ENCODE measurements at regions not wholly inside any gene's neighbourhood (a gene's known extent, or its start where the extent isn't known, plus 50 kb on each side); places are given as distances from the start of the nearest gene placed in this dataset.
"Not testable (repeated sequence)": the region's sequence is repeated elsewhere in the genome, so short reads cannot be mapped to it uniquely, and the experiment has no call there.

GRCh38 chr3:180382638-180383180 is 219.3 kb upstream of the TTC14 start:
- in situ Hi-C loops (cut with HindIII; ENCODE audit: low pct_unique_long_range_greater_than_20kb, low sequenced_read_pairs), result no loop called here
- DNase-seq (ENCODE audit: low read depth), result no peak

DNA sequence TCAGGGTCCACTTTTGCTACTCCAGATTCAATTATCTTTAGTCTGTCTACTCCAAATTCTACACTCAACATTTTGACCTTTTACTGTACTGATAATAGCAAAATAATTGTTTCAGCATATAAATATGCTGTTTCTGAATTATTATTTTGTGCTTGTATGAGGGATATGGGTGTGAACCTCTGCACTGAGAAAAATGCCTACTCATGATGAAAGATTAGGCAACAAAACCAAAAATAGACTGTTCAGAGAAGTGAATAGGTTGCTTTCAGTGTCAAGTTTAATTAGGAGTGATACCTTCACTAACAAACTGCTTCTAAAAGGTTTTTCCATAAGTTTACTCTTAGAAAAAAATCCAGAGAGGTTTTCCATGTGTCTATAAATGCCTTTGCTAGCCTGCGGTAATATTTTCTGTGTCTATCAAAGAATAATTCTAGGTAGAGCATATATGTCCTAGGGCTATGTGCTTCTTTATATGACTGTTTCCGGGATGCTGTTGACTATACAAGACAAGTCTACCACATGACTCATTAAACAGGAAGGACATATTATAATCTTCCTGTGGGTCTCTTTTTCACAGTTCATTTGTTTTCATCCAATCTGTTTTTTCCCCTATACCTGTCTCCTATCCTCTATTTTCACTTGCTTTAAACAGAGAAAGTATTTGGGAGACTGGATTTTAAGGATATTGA is 218.5 kb upstream of the TTC14 start:
- DNase-seq (ENCODE audit: low read depth), result no peak
- in situ Hi-C loops (cut with HindIII; ENCODE audit: low pct_unique_long_range_greater_than_20kb, low sequenced_read_pairs), result no loop called here

- in situ Hi-C loops (cut with HindIII; ENCODE audit: low pct_unique_long_range_greater_than_20kb, low sequenced_read_pairs), result no loop called here
- DNase-seq (ENCODE audit: low read depth), result no peak
These were observed 211.7 kb upstream of the TTC14 start for GRCh38 chr3:180390313-180390712.

DNA sequence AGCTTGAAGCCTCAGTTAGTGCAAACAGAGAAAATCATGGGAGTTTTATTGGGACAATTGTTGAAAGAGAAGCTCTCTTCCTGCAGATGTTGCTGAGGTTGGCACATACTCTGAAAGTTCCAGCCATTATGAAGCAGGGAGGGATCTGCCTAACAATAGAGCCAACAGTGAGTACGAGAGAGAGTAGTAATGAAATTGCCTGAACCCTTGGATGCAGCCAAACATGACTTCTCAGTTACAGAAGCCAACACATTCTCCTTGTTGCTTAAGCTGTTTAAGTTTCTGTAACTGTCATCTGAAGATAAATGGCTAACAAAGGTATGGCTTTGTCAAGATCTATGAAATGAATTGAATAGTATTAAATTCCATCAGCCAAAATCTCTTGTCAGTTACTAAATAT is 211.0 kb upstream of the TTC14 start:
- DNase-seq (ENCODE audit: low read depth), result no peak
- in situ Hi-C loops (cut with HindIII; ENCODE audit: low pct_unique_long_range_greater_than_20kb, low sequenced_read_pairs), result no loop called here

DNA sequence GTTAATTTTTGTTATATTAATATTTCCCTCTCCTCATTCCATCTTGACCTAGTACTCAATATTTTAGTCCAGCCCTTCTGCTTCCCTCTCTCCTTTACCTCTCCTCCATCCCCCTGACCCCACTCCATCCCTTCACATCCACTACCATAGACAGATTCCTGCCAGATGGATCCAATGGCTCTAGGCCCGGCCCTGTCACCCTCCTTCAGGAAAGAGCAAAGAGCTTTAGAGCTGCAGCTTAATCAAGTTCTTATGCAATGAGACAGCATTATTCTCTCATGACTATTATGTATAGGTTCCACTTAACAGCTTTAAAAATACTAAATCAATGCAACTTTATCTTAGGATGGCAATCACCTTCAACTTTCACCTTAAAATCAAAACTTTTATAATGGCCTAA is 200.7 kb upstream of the TTC14 start:
- DNase-seq (ENCODE audit: low read depth), result no peak
- in situ Hi-C loops (cut with HindIII; ENCODE audit: low pct_unique_long_range_greater_than_20kb, low sequenced_read_pairs), result no loop called here

DNA sequence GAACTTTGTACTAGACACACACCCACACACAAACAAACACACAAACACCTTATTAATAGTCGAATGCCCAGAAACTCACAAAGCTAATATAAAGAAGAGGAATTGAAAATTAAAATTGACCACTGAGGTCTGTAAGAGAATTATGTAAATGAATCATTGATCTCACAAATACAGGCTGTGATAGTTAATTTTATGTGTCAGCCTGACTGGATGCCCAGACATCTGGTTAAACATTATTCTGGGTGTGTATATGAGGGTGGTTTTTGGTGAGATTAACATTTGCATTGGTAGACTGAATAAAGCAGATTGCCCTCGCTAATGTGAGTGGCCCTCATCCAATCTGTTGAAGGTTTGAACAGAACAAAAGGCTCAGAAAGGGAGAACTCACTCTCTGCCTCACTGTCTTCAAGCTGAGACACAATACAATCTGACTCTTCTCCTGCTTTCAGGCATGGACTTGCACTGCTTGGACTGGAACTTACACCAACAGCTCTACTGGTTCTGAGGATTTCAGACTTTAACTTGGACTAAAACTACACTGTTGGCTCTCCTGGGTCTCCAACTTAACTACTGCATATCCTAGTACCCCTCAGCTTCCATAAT is 199.4 kb upstream of the TTC14 start:
- in situ Hi-C loops (cut with HindIII; ENCODE audit: low pct_unique_long_range_greater_than_20kb, low sequenced_read_pairs), result no loop called here
- DNase-seq (ENCODE audit: low read depth), result peak; percentile 26

- in situ Hi-C loops (cut with HindIII; ENCODE audit: low pct_unique_long_range_greater_than_20kb, low sequenced_read_pairs), result no loop called here
- DNase-seq (ENCODE audit: low read depth), result no peak
These were observed 198.8 kb upstream of the TTC14 start for GRCh38 chr3:180403156-180403555.

DNA sequence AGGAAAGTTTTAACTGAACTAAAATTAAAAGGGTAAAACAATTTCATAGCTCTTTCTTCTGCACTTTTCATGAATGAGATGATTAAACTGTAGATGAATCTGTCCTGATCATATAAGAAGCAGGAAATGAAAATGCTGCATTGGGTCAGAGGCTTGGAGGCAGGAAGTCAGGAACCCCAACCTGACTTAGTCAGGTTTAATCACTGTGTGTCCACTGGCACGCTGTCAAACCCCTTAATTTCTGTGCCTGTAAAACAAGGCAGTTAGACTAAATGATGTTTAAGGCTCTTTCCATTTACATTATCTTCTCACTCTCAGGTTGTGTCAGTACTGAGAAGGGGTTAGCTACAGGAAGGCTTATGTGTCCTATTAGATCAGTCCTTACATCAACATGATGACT is 193.3 kb upstream of the TTC14 start:
- no peak for DNase-seq (ENCODE audit: low read depth)
- in situ Hi-C loops (cut with HindIII; ENCODE audit: low pct_unique_long_range_greater_than_20kb, low sequenced_read_pairs), result no loop called here

- DNase-seq (ENCODE audit: low read depth), result no peak
- in situ Hi-C loops (cut with HindIII; ENCODE audit: low pct_unique_long_range_greater_than_20kb, low sequenced_read_pairs), result no loop called here
These were observed 192.8 kb upstream of the TTC14 start for GRCh38 chr3:180409170-180409569.

- in situ Hi-C loops (cut with HindIII; ENCODE audit: low pct_unique_long_range_greater_than_20kb, low sequenced_read_pairs), result no loop called here
- no peak for DNase-seq (ENCODE audit: low read depth)
These were observed 192.1 kb upstream of the TTC14 start for GRCh38 chr3:180409883-180410282.

- no peak for DNase-seq (ENCODE audit: low read depth)
- in situ Hi-C loops (cut with HindIII; ENCODE audit: low pct_unique_long_range_greater_than_20kb, low sequenced_read_pairs), result no loop called here
These were observed 187.8 kb upstream of the TTC14 start for GRCh38 chr3:180414157-180414556.

- DNase-seq (ENCODE audit: low read depth), result peak; percentile 77
- in situ Hi-C loops (cut with HindIII; ENCODE audit: low pct_unique_long_range_greater_than_20kb, low sequenced_read_pairs), result no loop called here
These were observed 185.8 kb upstream of the TTC14 start for GRCh38 chr3:180416111-180416594.

DNA sequence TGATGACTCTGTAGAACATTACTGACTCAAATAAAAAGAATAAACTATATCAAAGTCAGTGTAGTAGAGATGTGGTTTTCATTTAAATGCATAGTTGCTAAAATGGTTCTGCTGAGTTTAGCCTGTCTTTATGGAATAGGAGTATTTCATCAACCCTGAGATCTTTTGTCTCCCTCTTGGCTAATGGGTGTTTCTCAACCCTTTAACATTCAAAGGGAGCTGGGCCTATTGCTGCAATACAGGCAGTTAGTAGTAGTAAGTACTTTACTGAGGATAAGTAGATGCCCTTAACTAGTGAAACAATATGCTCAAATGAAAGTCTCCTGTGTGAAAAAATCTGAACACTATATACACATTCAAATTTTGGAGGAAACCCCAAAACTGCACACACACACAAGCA is 184.7 kb upstream of the TTC14 start:
- no peak for DNase-seq (ENCODE audit: low read depth)
- in situ Hi-C loops (cut with HindIII; ENCODE audit: low pct_unique_long_range_greater_than_20kb, low sequenced_read_pairs), result no loop called here

- in situ Hi-C loops (cut with HindIII; ENCODE audit: low pct_unique_long_range_greater_than_20kb, low sequenced_read_pairs), result no loop called here
- DNase-seq (ENCODE audit: low read depth), result no peak
These were observed 181.9 kb upstream of the TTC14 start for GRCh38 chr3:180420016-180420415.

GRCh38 chr3:180420804-180421203 is 181.2 kb upstream of the TTC14 start:
- no peak for DNase-seq (ENCODE audit: low read depth)
- in situ Hi-C loops (cut with HindIII; ENCODE audit: low pct_unique_long_range_greater_than_20kb, low sequenced_read_pairs), result no loop called here

DNA sequence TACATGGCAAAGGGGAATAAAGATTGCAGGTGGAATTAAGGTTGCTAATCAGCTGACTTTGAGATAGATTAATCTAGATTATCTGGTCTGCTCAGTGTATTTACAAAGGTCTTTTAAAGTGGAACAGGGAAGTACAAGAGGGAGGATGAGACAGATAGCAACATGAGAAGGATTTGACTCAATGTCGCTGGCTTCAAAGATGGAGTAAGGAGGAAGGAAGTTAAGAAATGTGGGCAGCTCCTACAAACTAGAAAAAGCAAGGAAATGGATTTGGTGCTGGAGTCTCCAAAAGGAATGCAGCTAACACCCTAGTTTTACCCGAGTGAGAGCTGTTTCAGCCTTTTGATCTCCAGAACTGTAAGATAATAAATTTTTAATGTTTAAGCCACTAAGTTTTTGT is 180.7 kb upstream of the TTC14 start:
- DNase-seq (ENCODE audit: low read depth), result no peak
- in situ Hi-C loops (cut with HindIII; ENCODE audit: low pct_unique_long_range_greater_than_20kb, low sequenced_read_pairs), result no loop called here

GRCh38 chr3:180421721-180422120 is 180.2 kb upstream of the TTC14 start:
- in situ Hi-C loops (cut with HindIII; ENCODE audit: low pct_unique_long_range_greater_than_20kb, low sequenced_read_pairs), result no loop called here

GRCh38 chr3:180424305-180424704 is 177.7 kb upstream of the TTC14 start:
- in situ Hi-C loops (cut with HindIII; ENCODE audit: low pct_unique_long_range_greater_than_20kb, low sequenced_read_pairs); DNase-seq (ENCODE audit: low read depth): not testable (repeated sequence)

More at GRCh38 chr3:180421721-180422120, 180.2 kb upstream of the TTC14 start:
- no peak for DNase-seq (ENCODE audit: low read depth)

DNA sequence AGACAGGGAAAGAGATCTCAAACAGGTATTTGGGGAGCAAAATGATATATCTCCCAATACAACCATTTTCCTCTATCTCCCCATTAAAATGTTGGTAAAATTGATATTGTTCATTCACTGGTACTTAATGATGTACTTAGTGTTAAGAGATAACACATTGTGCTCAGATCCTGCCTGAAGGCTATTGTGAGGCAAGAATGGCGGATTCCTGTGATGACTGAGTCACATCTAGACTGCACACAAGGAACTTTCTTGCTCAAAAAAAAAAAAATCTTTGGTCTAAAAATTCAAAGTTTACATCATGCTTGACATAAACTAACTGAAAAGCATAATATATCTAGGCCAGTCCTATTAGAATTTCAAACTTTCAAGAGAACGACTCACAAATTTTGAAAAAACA is 171.1 kb upstream of the TTC14 start:
- in situ Hi-C loops (cut with HindIII; ENCODE audit: low pct_unique_long_range_greater_than_20kb, low sequenced_read_pairs), result no loop called here
- DNase-seq (ENCODE audit: low read depth), result no peak

GRCh38 chr3:180433152-180433551 is 168.8 kb upstream of the TTC14 start:
- DNase-seq (ENCODE audit: low read depth), result peak; percentile 12
- in situ Hi-C loops (cut with HindIII; ENCODE audit: low pct_unique_long_range_greater_than_20kb, low sequenced_read_pairs), result no loop called here

Data from Caki2 (cell line).